Ovary (tissue), 7 donors: ENCODE measurements at regions not wholly inside any gene's neighbourhood (a gene's known extent, or its start where the extent isn't known, plus 50 kb on each side); places are given as distances from the start of the nearest gene placed in this dataset.

Source experiments
- DNase-seq, 5 donors: peaks; one replicate each; pipeline ENCODE4 v3.0.0-alpha.2; 2019 to 2020
- H3K27ac ChIP-seq, 2 donors: fragments of 200-600 bp; one replicate each; pipeline versions ENCODE4 v1.5.1 to v1.8.0; 2019 to 2022
- H3K27me3 ChIP-seq: fragments of 200-600 bp; one replicate; pipeline ENCODE4 v1.8.0; 2022
- H3K36me3 ChIP-seq: fragments of 200-600 bp; sonication (generic); one replicate; pipeline ENCODE4 v1.5.1; 2019
- H3K4me1 ChIP-seq: one replicate; pipeline ENCODE4 v1.8.1; 2013; ENCODE audit warnings: mild to moderate bottlenecking, moderate library complexity; ENCODE audit not compliant: insufficient read depth
- H3K4me3 ChIP-seq: fragments of 200-600 bp; sonication (generic); one replicate; pipeline ENCODE4 v1.5.1; 2017
- H3K9me3 ChIP-seq, 2 donors: fragments of 200-600 bp in 1 of 2; sonication (generic) in 1 of 2; one replicate each; pipeline versions ENCODE4 v1.5.1 to v1.8.1; 2013 to 2019; ENCODE audit warnings: mild to moderate bottlenecking in 1 of 2, moderate library complexity in 1 of 2
- EP300 ChIP-seq: sonication (generic); formaldehyde crosslinking; IDR thresholded peaks from one replicate; pipeline ENCODE4 v1.6.1; 2017; ENCODE audit warnings: antibody characterized with exemption
- POLR2A ChIP-seq: fragments of 450-650 bp; IDR thresholded peaks from one replicate; pipeline ENCODE4 v1.6.1; 2017; ENCODE audit warnings: antibody characterized with exemption, mild to moderate bottlenecking, moderate library complexity
- WGBS, 3 donors: extraction: QIAGEN DNeasy Blood & Tissue Kit in 1 of 3; methylation state at CpG; one replicate each; pipeline versions ENCODE4 v1.1.5 to v1.1.7; 2013 to 2017; 5-methylcytosine and 5-hydroxymethylcytosine counted together
- intact Hi-C, 4 donors: fragments of 100-400 bp; cut with DNase I; formaldehyde crosslinking; loops; one replicate each; pipeline versions ENCODE4 v1.11.0 to v1.15.1; 2022 to 2023
- TF ChIP-seq, protein P1 (sequence below), 3 donors: fragments of 450-650 bp in 2 of 3; fragments of 200-600 bp in 1 of 3; IDR thresholded peaks; one replicate each; pipeline versions ENCODE4 v1.5.1 to v1.8.0; 2016 to 2022; ENCODE audit warnings: antibody characterized with exemption in 3 of 3, mild to moderate bottlenecking in 1 of 3
- donor health status: DM: no; HTN: no; CAD: no; lungs with moderate emphysema.
- donor health status: DM: no; HTN: no; CAD: no.
- donor health status: Bipolar disorder and iron deficiency.
- donor health status: DM: no; HTN: no; CAD: no.
- donor health status: DM: yes; HTN: yes; CAD: no.

- Histone ChIP-seq H3K4me1 (no peaks in the 10 kb centered on the region), H3K27ac (no peak overlapping the region), H3K4me3 (no peak overlapping the region), H3K9me3 (no peaks in the 10 kb centered on the region), H3K36me3 (no peaks in the 10 kb centered on the region), H3K27me3 (no peaks in the 10 kb centered on the region)
- DNase-seq: no peak
- intact Hi-C loops: no loop called here
- WGBS, 3 donors: 29 to 35% (median 34%) methylated on average over 3 of the region's 3 CpGs
- TF ChIP-seq POLR2A (no peak), EP300 (no peak)
- TF ChIP-seq, protein P1, sequence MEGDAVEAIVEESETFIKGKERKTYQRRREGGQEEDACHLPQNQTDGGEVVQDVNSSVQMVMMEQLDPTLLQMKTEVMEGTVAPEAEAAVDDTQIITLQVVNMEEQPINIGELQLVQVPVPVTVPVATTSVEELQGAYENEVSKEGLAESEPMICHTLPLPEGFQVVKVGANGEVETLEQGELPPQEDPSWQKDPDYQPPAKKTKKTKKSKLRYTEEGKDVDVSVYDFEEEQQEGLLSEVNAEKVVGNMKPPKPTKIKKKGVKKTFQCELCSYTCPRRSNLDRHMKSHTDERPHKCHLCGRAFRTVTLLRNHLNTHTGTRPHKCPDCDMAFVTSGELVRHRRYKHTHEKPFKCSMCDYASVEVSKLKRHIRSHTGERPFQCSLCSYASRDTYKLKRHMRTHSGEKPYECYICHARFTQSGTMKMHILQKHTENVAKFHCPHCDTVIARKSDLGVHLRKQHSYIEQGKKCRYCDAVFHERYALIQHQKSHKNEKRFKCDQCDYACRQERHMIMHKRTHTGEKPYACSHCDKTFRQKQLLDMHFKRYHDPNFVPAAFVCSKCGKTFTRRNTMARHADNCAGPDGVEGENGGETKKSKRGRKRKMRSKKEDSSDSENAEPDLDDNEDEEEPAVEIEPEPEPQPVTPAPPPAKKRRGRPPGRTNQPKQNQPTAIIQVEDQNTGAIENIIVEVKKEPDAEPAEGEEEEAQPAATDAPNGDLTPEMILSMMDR (IDR thresholded peaks at IDR 0.05): no peak
These were observed 244.7 kb upstream of the POU3F1 start for GRCh38 chr1:38291336-38291735.

DNA sequence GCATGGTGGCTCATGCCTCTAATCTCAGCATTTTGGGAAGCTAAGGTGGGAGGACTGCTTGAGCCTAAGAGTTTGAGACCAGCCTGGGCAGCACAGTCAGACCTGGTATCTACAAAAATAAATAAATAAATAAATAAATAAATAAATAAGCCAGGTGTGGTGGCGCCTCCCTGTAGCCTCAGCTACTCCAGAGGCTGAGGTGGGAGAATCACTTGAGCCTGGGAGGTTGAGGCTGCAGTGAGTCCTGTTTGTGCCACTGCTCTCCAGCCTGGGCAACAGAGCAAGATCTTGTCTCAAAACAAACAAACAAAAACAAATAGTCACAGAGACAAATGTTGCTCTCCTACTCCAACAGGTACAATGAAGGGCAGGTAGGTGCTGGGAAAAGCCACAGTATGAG lies 242.4 kb upstream of the POU3F1 start:
- Histone ChIP-seq H3K4me3 (no peak overlapping the region), H3K36me3 (no peaks in the 10 kb centered on the region), H3K27me3 (no peaks in the 10 kb centered on the region), H3K27ac (no peak overlapping the region), H3K9me3 (no peaks in the 10 kb centered on the region), H3K4me1 (no peaks in the 10 kb centered on the region)
- TF ChIP-seq, protein P1 (IDR thresholded peaks at IDR 0.05): no peak
- TF ChIP-seq POLR2A (no peak), EP300 (no peak)
- DNase-seq: no peak
- 94 to 96% (median 96%) methylated on average over 1 of the region's 1 CpG for WGBS, 3 donors
- intact Hi-C loops: no loop called here

- TF ChIP-seq EP300 (no peak), POLR2A (no peak)
- TF ChIP-seq, protein P1 (IDR thresholded peaks at IDR 0.05): no peak
- Histone ChIP-seq H3K27ac (no peak overlapping the region), H3K4me1 (no peaks in the 10 kb centered on the region), H3K36me3 (no peaks in the 10 kb centered on the region), H3K9me3 (no peaks in the 10 kb centered on the region), H3K27me3 (no peaks in the 10 kb centered on the region), H3K4me3 (no peak overlapping the region)
- DNase-seq: no peak
- WGBS, 3 donors: 33 to 63% (median 59%) methylated on average over 3 of the region's 3 CpGs
- intact Hi-C loops: no loop called here
These were observed 241.0 kb upstream of the POU3F1 start for GRCh38 chr1:38287547-38287946.

- Histone ChIP-seq H3K27ac (no peak overlapping the region), H3K36me3 (no peaks in the 10 kb centered on the region), H3K27me3 (no peaks in the 10 kb centered on the region), H3K4me1 (no peaks in the 10 kb centered on the region), H3K4me3 (no peak overlapping the region), H3K9me3 (no peaks in the 10 kb centered on the region)
- intact Hi-C loops: no loop called here
- TF ChIP-seq, protein P1 (IDR thresholded peaks at IDR 0.05): no peak
- TF ChIP-seq POLR2A: no peak
- TF ChIP-seq EP300: no peak
- WGBS, 3 donors: 83 to 95% (median 93%) methylated on average over 2 of the region's 2 CpGs
- no peak for DNase-seq
These were observed 240.4 kb upstream of the POU3F1 start for GRCh38 chr1:38287036-38287435.
